DMS53 (cell line): ENCODE measurements at regions not wholly inside any gene's neighbourhood (a gene's known extent, or its start where the extent isn't known, plus 50 kb on each side); places are given as distances from the start of the nearest gene placed in this dataset.

ENCODE experiments used
- DNase-seq: peaks from one replicate; lab custom pipeline; 2025; lab: John Stamatoyannopoulos, UW

DNA sequence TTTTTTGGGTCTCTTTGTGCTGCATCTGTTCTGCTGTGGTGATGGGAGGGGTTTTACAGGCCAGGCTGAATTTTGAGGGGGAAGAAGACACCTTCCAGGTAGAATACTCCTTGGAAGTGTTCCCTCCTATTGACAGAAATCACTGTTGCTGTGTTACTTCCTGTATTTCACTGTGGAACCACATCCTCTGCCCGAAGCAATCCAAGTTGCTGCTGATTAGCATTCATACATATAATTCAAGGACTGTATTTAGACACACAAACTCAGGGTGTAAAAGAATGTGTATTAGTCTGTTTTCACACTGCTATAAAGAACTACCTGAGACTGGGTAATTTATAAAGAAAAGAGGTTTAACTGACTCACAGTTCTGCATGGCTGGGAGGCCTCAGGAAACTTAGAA, 50.6 kb upstream of the TMEM244 start:
- DNase-seq, result no peak
